ENCODE measurements at regions not wholly inside any gene's neighbourhood (a gene's known extent, or its start where the extent isn't known, plus 50 kb on each side); places are given as distances from the start of the nearest gene placed in this dataset.
A peak's percentile ranks its signal among the peaks of the same experiment; 100 is the strongest.

GRCh38 chr21:16241016-16241415 is 511.2 kb downstream of the USP25 start:
- no peak for TF ChIP-seq CTCF (IDR thresholded peaks at IDR 0.05; ENCODE audit: insufficient read depth, low read length)
- peak; percentile 56 for DNase-seq (ENCODE audit: low read depth)
- no peak overlapping the region for H3K4me3 ChIP-seq (ENCODE audit: low read depth, low read length)

- peak; percentile 71 for DNase-seq (ENCODE audit: low read depth)
- no peak for TF ChIP-seq CTCF (IDR thresholded peaks at IDR 0.05; ENCODE audit: insufficient read depth, low read length)
- H3K4me3 ChIP-seq (ENCODE audit: low read depth, low read length) = no peak overlapping the region
Observed at GRCh38 chr21:16241479-16241963, 511.7 kb downstream of the USP25 start.

GRCh38 chr21:16243396-16243795 is 513.6 kb downstream of the USP25 start:
- no peak overlapping the region for H3K4me3 ChIP-seq (ENCODE audit: low read depth, low read length)
- DNase-seq (ENCODE audit: low read depth) = no peak
- TF ChIP-seq CTCF (IDR thresholded peaks at IDR 0.05; ENCODE audit: insufficient read depth, low read length) = no peak

- no peak for TF ChIP-seq CTCF (IDR thresholded peaks at IDR 0.05; ENCODE audit: insufficient read depth, low read length)
- no peak for DNase-seq (ENCODE audit: low read depth)
- H3K4me3 ChIP-seq (ENCODE audit: low read depth, low read length) = no peak overlapping the region
Observed at GRCh38 chr21:16248705-16249104, 518.9 kb downstream of the USP25 start.

GRCh38 chr21:16250273-16250672 is 520.5 kb downstream of the USP25 start:
- DNase-seq (ENCODE audit: low read depth) = no peak
- no peak for TF ChIP-seq CTCF (IDR thresholded peaks at IDR 0.05; ENCODE audit: insufficient read depth, low read length)
- H3K4me3 ChIP-seq (ENCODE audit: low read depth, low read length) = no peak overlapping the region

- H3K4me3 ChIP-seq (ENCODE audit: low read depth, low read length) = no peak overlapping the region
- no peak for TF ChIP-seq CTCF (IDR thresholded peaks at IDR 0.05; ENCODE audit: insufficient read depth, low read length)
- DNase-seq (ENCODE audit: low read depth) = no peak
Observed at GRCh38 chr21:16258844-16259611, 529.2 kb downstream of the USP25 start.
